DND-41 (cell line): ENCODE measurements at regions not wholly inside any gene's neighbourhood (a gene's known extent, or its start where the extent isn't known, plus 50 kb on each side); places are given as distances from the start of the nearest gene placed in this dataset.
"Not testable (repeated sequence)": the region's sequence is repeated elsewhere in the genome, so short reads cannot be mapped to it uniquely, and the experiment has no call there.

ENCODE experiments used
- ATAC-seq: fragments of 200-7000 bp; cut with Tn5 transposase; 3 replicates; pipeline ENCODE4 v1.9.1; 2021; ENCODE audit warnings: low read depth; ENCODE audit not compliant: insufficient read depth
- DNase-seq: peaks from one replicate; pipeline ENCODE4 v3.0.0-alpha.2; 2020
- H2AFZ ChIP-seq: 2 replicates; pipeline ENCODE4 v1.6.0; 2012; ENCODE audit warnings: low read depth, low read length
- H3K27ac ChIP-seq: 2 replicates; pipeline ENCODE4 v1.5.1; 2012; ENCODE audit warnings: low read length, inconsistent platforms
- H3K27me3 ChIP-seq: fragments of 200-600 bp; sonication (generic); 2 replicates; pipeline ENCODE4 v1.6.0; 2012; ENCODE audit warnings: low read length, mild to moderate bottlenecking, inconsistent platforms; ENCODE audit not compliant: insufficient read depth, poor library complexity
- H3K36me3 ChIP-seq: 2 replicates; pipeline ENCODE4 v1.5.1; 2012; ENCODE audit warnings: low read length, inconsistent platforms; ENCODE audit not compliant: insufficient read depth
- H3K4me1 ChIP-seq: 2 replicates; pipeline ENCODE4 v1.5.1; 2012; ENCODE audit warnings: mild to moderate bottlenecking, low read length; ENCODE audit not compliant: insufficient read depth
- H3K4me2 ChIP-seq: 2 replicates; pipeline ENCODE4 v1.6.0; 2012; ENCODE audit warnings: mild to moderate bottlenecking, moderate library complexity, low read length, inconsistent platforms; ENCODE audit not compliant: insufficient read depth
- H3K4me3 ChIP-seq, 2 experiments: fragments of 200-600 bp in 1 of 2; shearing (Covaris generic) in 1 of 2; 2 replicates each; pipeline ENCODE4 v1.5.1; 2012 to 2016; ENCODE audit warnings: inconsistent platforms in 2 of 2, low read length in 2 of 2, mild to moderate bottlenecking in 2 of 2, low read depth in 1 of 2, moderate library complexity in 1 of 2
- H3K79me2 ChIP-seq: 2 replicates; pipeline ENCODE4 v1.6.0; 2012; ENCODE audit warnings: low read length, inconsistent platforms; ENCODE audit not compliant: insufficient read depth
- H3K9ac ChIP-seq: 2 replicates; pipeline ENCODE4 v1.6.0; 2012; ENCODE audit warnings: low read depth, mild to moderate bottlenecking, inconsistent platforms, low read length, moderate library complexity
- H3K9me3 ChIP-seq: 2 replicates; pipeline ENCODE4 v1.5.1; 2012; ENCODE audit warnings: low read length, moderate library complexity, mild to moderate bottlenecking, inconsistent platforms; ENCODE audit not compliant: insufficient read depth, severe bottlenecking
- H4K20me1 ChIP-seq: 2 replicates; pipeline ENCODE4 v1.6.0; 2012; ENCODE audit warnings: low read length; ENCODE audit not compliant: insufficient read depth
- CTCF ChIP-seq: IDR thresholded peaks from 2 replicates; pipeline ENCODE4 v1.5.1; 2012; ENCODE audit warnings: borderline replicate concordance, low read length, moderate library complexity, mild to moderate bottlenecking; ENCODE audit not compliant: poor library complexity, severe bottlenecking; ENCODE audit errors: extremely low read depth
- EZH2 ChIP-seq: IDR thresholded peaks from 3 replicates; pipeline ENCODE4 v1.6.1; 2012; ENCODE audit warnings: borderline replicate concordance, low read depth, mild to moderate bottlenecking, moderate library complexity, low read length, inconsistent platforms; ENCODE audit not compliant: severe bottlenecking

DNA sequence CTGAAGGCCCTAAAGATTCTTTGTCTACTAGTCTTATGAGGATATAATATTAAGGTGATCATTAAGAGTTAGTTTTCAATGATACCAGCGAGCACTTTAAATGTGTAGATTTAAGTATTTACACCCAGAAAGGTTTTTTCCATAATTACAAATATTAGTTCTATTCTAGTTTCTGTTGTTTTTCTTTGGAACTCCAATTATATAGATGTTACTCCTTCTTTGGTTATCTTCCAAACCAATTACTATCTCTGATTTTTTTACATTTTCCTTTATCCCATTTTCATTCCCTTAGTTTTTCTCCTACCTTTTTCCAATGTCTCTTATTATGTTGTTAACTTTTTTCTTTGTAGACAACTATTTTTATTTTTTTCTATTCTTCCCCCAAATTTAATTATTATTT lies 355.1 kb downstream of the KCNN2 start:
- no peak overlapping the region for H3K4me3 ChIP-seq
- no peak overlapping the region for H3K27ac ChIP-seq
- H3K9me3 ChIP-seq: no peaks in the 10 kb centered on the region
- no peaks in the 10 kb centered on the region for H3K36me3 ChIP-seq
- H3K9ac ChIP-seq: no peak overlapping the region
- DNase-seq: no peak
- TF ChIP-seq CTCF (no peak), EZH2 (no peak)
- H3K4me2 ChIP-seq: no peak overlapping the region
- no peak overlapping the region for H2AFZ ChIP-seq
- no peak for ATAC-seq
- H4K20me1 ChIP-seq: no peaks in the 10 kb centered on the region
- no peaks in the 10 kb centered on the region for H3K79me2 ChIP-seq
- no peaks in the 10 kb centered on the region for H3K4me1 ChIP-seq
- no peaks in the 10 kb centered on the region for H3K27me3 ChIP-seq

DNA sequence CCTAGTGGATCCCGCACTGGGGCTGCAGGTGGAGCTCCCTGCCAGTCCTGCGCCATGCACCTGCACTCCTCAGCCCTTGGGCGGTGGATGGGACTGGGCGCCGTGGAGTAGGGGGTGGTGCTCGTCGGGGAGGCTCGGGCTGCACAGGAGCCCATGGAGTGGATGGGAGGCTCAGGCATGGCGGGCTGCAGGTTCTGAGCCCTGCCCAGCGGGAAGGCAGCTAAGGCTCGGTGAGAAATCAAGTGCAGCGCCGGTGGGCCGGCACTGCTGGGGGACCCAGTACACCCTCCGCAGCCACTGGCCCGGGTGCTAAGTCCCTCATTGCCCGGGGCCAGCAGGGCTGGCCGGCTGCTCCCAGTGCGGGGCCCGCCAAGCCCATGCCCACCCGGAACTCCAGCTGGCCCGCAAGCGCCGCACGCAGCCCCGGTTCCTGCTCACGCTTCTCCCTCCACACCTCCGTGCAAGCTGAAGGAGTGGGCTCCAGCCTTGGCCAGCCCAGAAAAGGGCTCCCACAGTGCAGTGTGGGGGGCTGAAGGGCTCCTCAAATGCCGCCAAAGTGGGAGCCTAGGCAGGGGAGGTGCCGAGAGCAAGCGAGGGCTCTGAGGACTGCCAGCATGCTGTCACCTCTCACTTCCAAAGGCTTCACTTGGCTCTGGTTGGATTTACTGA lies 342.5 kb downstream of the KCNN2 start:
- not testable (repeated sequence) for DNase-seq, H3K79me2 ChIP-seq, H3K27ac ChIP-seq, H3K36me3 ChIP-seq, H3K4me1 ChIP-seq, H2AFZ ChIP-seq, H3K27me3 ChIP-seq, H3K9me3 ChIP-seq, H4K20me1 ChIP-seq, H3K4me2 ChIP-seq, H3K4me3 ChIP-seq, H3K9ac ChIP-seq, ATAC-seq

GRCh38 chr5:114702731-114703130 lies 340.9 kb downstream of the KCNN2 start:
- Histone ChIP-seq H2AFZ (no peak overlapping the region), H3K27me3 (no peaks in the 10 kb centered on the region), H3K4me3 (no peak overlapping the region), H3K27ac (no peak overlapping the region), H3K36me3 (no peaks in the 10 kb centered on the region), H3K79me2 (no peaks in the 10 kb centered on the region), H3K4me1 (no peaks in the 10 kb centered on the region), H4K20me1 (no peaks in the 10 kb centered on the region), H3K4me2 (no peak overlapping the region), H3K9ac (no peak overlapping the region), H3K9me3 (no peaks in the 10 kb centered on the region)
- TF ChIP-seq CTCF (no peak), EZH2 (no peak)
- DNase-seq: no peak
- ATAC-seq: no peak

GRCh38 chr5:114702136-114702535 lies 340.3 kb downstream of the KCNN2 start:
- no peak overlapping the region for H3K4me2 ChIP-seq
- no peaks in the 10 kb centered on the region for H3K36me3 ChIP-seq
- H3K9me3 ChIP-seq: no peaks in the 10 kb centered on the region
- no peaks in the 10 kb centered on the region for H3K79me2 ChIP-seq
- ATAC-seq: no peak
- H3K4me1 ChIP-seq: no peaks in the 10 kb centered on the region
- no peak overlapping the region for H3K27ac ChIP-seq
- no peaks in the 10 kb centered on the region for H4K20me1 ChIP-seq
- no peak overlapping the region for H3K4me3 ChIP-seq
- TF ChIP-seq CTCF: no peak
- no peak overlapping the region for H2AFZ ChIP-seq
- no peak for DNase-seq
- H3K27me3 ChIP-seq: no peaks in the 10 kb centered on the region
- H3K9ac ChIP-seq: no peak overlapping the region
